ENCODE measurements at regions not wholly inside any gene's neighbourhood (a gene's known extent, or its start where the extent isn't known, plus 50 kb on each side); places are given as distances from the start of the nearest gene placed in this dataset.
"Not testable (repeated sequence)": the region's sequence is repeated elsewhere in the genome, so short reads cannot be mapped to it uniquely, and the experiment has no call there.

DNA sequence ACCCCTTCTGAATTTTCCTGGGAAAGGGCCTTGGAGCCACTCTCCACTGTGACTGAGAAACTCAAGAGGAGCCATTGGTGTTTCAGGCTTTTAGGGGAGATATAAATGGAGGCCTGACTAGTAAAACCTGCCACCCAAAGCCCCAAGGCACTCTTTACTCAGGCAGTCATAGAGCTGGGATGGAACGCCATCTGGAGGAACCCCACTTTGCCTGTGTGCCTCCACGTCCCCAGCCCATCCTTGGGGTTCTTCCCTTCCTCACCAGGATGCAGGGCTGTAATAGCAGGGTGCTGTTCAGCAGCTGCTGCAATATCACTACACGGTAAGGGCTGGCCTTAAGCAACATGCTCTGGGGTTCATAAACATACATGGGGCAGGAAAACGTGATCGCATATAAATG lies 232.6 kb downstream of the BAMBI start:
- Mint-ChIP-seq H3K27me3 (ENCODE audit: low read depth) (no peaks in the 10 kb centered on the region), H3K9me3 (no peaks in the 10 kb centered on the region), H3K36me3 (ENCODE audit: low read depth) (no peaks in the 10 kb centered on the region), H3K4me3 (no peak overlapping the region), H3K4me1 (peaks cover 35% of the 10 kb centered on the region), H3K27ac (no peak overlapping the region)
- TF ChIP-seq, protein P1, sequence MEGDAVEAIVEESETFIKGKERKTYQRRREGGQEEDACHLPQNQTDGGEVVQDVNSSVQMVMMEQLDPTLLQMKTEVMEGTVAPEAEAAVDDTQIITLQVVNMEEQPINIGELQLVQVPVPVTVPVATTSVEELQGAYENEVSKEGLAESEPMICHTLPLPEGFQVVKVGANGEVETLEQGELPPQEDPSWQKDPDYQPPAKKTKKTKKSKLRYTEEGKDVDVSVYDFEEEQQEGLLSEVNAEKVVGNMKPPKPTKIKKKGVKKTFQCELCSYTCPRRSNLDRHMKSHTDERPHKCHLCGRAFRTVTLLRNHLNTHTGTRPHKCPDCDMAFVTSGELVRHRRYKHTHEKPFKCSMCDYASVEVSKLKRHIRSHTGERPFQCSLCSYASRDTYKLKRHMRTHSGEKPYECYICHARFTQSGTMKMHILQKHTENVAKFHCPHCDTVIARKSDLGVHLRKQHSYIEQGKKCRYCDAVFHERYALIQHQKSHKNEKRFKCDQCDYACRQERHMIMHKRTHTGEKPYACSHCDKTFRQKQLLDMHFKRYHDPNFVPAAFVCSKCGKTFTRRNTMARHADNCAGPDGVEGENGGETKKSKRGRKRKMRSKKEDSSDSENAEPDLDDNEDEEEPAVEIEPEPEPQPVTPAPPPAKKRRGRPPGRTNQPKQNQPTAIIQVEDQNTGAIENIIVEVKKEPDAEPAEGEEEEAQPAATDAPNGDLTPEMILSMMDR (IDR thresholded peaks at IDR 0.05; ENCODE audit: unreplicated experiment in 3 of 3) = no peak

- TF ChIP-seq, protein P1 (IDR thresholded peaks at IDR 0.05; ENCODE audit: unreplicated experiment in 3 of 3) = no peak
- Mint-ChIP-seq H3K36me3 (ENCODE audit: low read depth) (no peaks in the 10 kb centered on the region), H3K27me3 (ENCODE audit: low read depth) (no peaks in the 10 kb centered on the region), H3K9me3 (no peaks in the 10 kb centered on the region), H3K4me1 (peaks cover 32% of the 10 kb centered on the region), H3K27ac (peak overlapping the region in 2 of 3 experiments; percentile 40 to 70), H3K4me3 (no peak overlapping the region)
Observed at GRCh38 chr10:28910956-28911355, 233.6 kb downstream of the BAMBI start.

DNA sequence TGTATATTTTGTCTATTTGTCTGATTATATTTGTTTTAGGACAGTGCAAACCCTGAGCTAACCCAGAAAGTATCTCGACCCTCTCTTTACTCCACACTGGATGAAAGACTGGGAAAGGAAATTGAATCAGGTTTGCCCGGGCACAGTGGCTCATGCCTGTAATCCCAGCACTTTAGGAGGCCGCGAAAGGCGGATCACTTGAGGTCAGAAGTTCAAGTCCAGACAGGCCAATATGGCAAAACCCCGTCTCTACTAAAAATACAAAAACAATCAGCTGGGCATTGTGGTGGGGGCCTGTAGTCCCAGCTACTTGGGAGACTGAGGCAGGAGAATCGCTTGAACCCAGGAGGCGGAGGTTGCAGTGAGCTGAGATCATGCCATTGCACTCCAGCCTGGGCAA lies 234.2 kb downstream of the BAMBI start:
- H3K36me3 Mint-ChIP-seq (ENCODE audit: low read depth); H3K27me3 Mint-ChIP-seq (ENCODE audit: low read depth); H3K4me3 Mint-ChIP-seq; H3K9me3 Mint-ChIP-seq: not testable (repeated sequence)
- H3K4me1 Mint-ChIP-seq = peaks cover 27% of the 10 kb centered on the region
- peak overlapping the region in 2 of 3 experiments; percentile 40 to 70 for H3K27ac Mint-ChIP-seq

- Mint-ChIP-seq H3K27ac (peak overlapping the region in 2 of 3 experiments; percentile 30 to 52), H3K4me3 (no peak overlapping the region), H3K36me3 (ENCODE audit: low read depth) (no peaks in the 10 kb centered on the region), H3K4me1 (peaks cover 22% of the 10 kb centered on the region), H3K27me3 (ENCODE audit: low read depth) (no peaks in the 10 kb centered on the region), H3K9me3 (peaks cover 3% of the 10 kb centered on the region)
- TF ChIP-seq, protein P1 (IDR thresholded peaks at IDR 0.05; ENCODE audit: unreplicated experiment in 3 of 3) = no peak
Observed at GRCh38 chr10:28912017-28912783, 234.9 kb downstream of the BAMBI start.

- Mint-ChIP-seq H3K4me1 (peaks cover 22% of the 10 kb centered on the region), H3K27ac (peak overlapping the region; percentile 74 to 92 (median 87)), H3K9me3 (peaks cover 3% of the 10 kb centered on the region), H3K36me3 (ENCODE audit: low read depth) (no peaks in the 10 kb centered on the region), H3K27me3 (ENCODE audit: low read depth) (peaks cover 3% of the 10 kb centered on the region), H3K4me3 (no peak overlapping the region)
- TF ChIP-seq, protein P1 (IDR thresholded peaks at IDR 0.05; ENCODE audit: unreplicated experiment in 3 of 3) = no peak
Observed at GRCh38 chr10:28913436-28914237, 236.3 kb downstream of the BAMBI start.

GRCh38 chr10:28914701-28915100 lies 237.4 kb downstream of the BAMBI start:
- Mint-ChIP-seq H3K27me3 (ENCODE audit: low read depth) (peaks cover 7% of the 10 kb centered on the region), H3K9me3 (peaks cover 3% of the 10 kb centered on the region), H3K36me3 (ENCODE audit: low read depth) (no peaks in the 10 kb centered on the region), H3K4me3 (no peak overlapping the region), H3K27ac (peak overlapping the region in 1 of 3 experiments; percentile 11), H3K4me1 (peaks cover 22% of the 10 kb centered on the region)
- TF ChIP-seq, protein P1 (IDR thresholded peaks at IDR 0.05; ENCODE audit: unreplicated experiment in 3 of 3) = no peak

Measured in nephron (organoid).